ENCODE measurements at regions not wholly inside any gene's neighbourhood (a gene's known extent, or its start where the extent isn't known, plus 50 kb on each side); places are given as distances from the start of the nearest gene placed in this dataset.

DNA sequence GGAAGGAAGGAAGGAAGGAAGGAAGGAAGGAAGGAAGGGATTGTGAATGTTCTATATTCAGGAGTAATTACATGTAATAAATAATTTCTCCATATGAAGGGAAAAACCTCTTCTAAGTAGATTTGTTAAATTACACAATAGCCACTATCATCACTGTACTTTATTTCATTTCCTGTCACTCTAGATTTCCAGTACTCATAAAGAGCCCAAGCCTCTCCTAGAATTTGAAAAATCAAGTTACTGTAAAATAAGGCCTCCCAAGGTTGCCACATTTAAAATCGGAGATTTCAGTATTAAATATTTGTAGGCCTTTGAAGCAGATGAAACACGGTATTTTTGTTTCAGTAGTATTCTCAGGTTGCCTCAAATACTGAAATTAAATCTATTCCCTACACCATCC is 499.0 kb downstream of the CDH10 start:
- no peaks in the 10 kb centered on the region for H3K4me1 ChIP-seq (ENCODE audit: control insufficient read depth in 2 of 3, insufficient read depth in 2 of 3, low read depth in 1 of 3, low read length in 3 of 3)
- DNase-seq (no peak), FAIRE-seq (no peak)
- TF ChIP-seq, protein P1, sequence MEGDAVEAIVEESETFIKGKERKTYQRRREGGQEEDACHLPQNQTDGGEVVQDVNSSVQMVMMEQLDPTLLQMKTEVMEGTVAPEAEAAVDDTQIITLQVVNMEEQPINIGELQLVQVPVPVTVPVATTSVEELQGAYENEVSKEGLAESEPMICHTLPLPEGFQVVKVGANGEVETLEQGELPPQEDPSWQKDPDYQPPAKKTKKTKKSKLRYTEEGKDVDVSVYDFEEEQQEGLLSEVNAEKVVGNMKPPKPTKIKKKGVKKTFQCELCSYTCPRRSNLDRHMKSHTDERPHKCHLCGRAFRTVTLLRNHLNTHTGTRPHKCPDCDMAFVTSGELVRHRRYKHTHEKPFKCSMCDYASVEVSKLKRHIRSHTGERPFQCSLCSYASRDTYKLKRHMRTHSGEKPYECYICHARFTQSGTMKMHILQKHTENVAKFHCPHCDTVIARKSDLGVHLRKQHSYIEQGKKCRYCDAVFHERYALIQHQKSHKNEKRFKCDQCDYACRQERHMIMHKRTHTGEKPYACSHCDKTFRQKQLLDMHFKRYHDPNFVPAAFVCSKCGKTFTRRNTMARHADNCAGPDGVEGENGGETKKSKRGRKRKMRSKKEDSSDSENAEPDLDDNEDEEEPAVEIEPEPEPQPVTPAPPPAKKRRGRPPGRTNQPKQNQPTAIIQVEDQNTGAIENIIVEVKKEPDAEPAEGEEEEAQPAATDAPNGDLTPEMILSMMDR (IDR thresholded peaks at IDR 0.05; ENCODE audit: borderline replicate concordance, extremely low read depth, insufficient read depth), result no peak
- no peaks in the 10 kb centered on the region for H3K9me3 ChIP-seq (ENCODE audit: control insufficient read depth in 2 of 3, insufficient read depth in 1 of 3, low read length in 3 of 3)
- no peaks in the 10 kb centered on the region for H3K36me3 ChIP-seq (ENCODE audit: control insufficient read depth in 2 of 3, insufficient read depth in 3 of 3, low read length in 3 of 3)
- H3K4me3 ChIP-seq (ENCODE audit: low read length in 3 of 3), result no peak overlapping the region
- H3K9ac ChIP-seq (ENCODE audit: low read length in 3 of 3), result no peak overlapping the region
- intact Hi-C loops (cut with DNase I), result no loop called here
- H3K27me3 ChIP-seq (ENCODE audit: control insufficient read depth, insufficient read depth, low read length), result no peaks in the 10 kb centered on the region
- H3K27ac ChIP-seq (ENCODE audit: low read depth in 2 of 2, low read length in 2 of 2), result no peak overlapping the region

DNA sequence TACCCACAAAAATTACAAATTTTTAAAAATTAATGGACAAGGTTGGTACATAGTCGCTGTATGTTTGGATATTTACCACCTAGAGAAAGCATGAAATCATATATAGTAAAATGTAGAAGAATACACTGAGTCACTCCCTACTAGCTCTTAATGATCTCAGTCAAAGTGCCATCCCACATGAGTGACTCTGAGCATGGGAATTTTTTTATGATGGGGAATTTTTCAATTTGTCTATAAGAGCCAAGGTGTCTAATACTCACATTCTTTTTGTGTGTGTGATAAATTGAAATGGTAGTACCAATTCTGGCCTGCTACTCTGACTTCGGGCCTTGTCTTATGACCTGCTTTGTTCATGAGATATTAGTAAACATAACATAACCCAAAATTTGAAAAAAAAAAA is 483.2 kb downstream of the CDH10 start:
- Histone ChIP-seq H3K36me3 (ENCODE audit: control insufficient read depth in 2 of 3, insufficient read depth in 3 of 3, low read length in 3 of 3) (no peaks in the 10 kb centered on the region), H3K27me3 (ENCODE audit: control insufficient read depth, insufficient read depth, low read length) (no peaks in the 10 kb centered on the region), H3K9ac (ENCODE audit: low read length in 3 of 3) (no peak overlapping the region), H3K4me1 (ENCODE audit: control insufficient read depth in 2 of 3, insufficient read depth in 2 of 3, low read depth in 1 of 3, low read length in 3 of 3) (no peaks in the 10 kb centered on the region), H3K4me3 (ENCODE audit: low read length in 3 of 3) (no peak overlapping the region), H3K9me3 (ENCODE audit: control insufficient read depth in 2 of 3, insufficient read depth in 1 of 3, low read length in 3 of 3) (no peaks in the 10 kb centered on the region), H3K27ac (ENCODE audit: low read depth in 2 of 2, low read length in 2 of 2) (no peak overlapping the region)
- FAIRE-seq (no peak), DNase-seq (no peak)
- intact Hi-C loops (cut with DNase I), result no loop called here
- TF ChIP-seq, protein P1 (IDR thresholded peaks at IDR 0.05; ENCODE audit: borderline replicate concordance, extremely low read depth, insufficient read depth), result no peak

DNA sequence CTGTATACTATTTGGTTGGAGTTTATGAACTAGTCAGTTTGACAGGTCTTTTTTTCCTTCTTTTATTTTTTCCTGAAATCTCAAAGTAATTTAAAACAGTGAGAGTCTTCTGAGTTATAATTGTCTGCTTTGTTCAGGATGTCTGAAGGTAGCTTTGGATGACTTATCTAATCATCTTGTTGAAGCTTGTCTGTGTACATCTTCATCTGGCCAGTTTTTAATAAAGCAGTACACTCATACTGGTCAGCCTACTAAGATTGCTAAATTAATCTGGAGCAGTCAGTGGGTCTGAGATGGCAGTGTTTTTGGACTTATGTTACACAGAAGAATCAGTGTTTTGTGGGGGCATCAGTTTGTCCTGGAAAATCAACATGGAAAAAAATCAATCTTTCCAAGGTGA is 482.4 kb downstream of the CDH10 start:
- H3K9ac ChIP-seq (ENCODE audit: low read length in 3 of 3), result no peak overlapping the region
- no peak overlapping the region for H3K4me3 ChIP-seq (ENCODE audit: low read length in 3 of 3)
- intact Hi-C loops (cut with DNase I), result no loop called here
- H3K4me1 ChIP-seq (ENCODE audit: control insufficient read depth in 2 of 3, insufficient read depth in 2 of 3, low read depth in 1 of 3, low read length in 3 of 3), result no peaks in the 10 kb centered on the region
- FAIRE-seq, result no peak
- no peak for DNase-seq
- no peaks in the 10 kb centered on the region for H3K27me3 ChIP-seq (ENCODE audit: control insufficient read depth, insufficient read depth, low read length)
- no peaks in the 10 kb centered on the region for H3K36me3 ChIP-seq (ENCODE audit: control insufficient read depth in 2 of 3, insufficient read depth in 3 of 3, low read length in 3 of 3)
- H3K27ac ChIP-seq (ENCODE audit: low read depth in 2 of 2, low read length in 2 of 2), result no peak overlapping the region
- TF ChIP-seq, protein P1 (IDR thresholded peaks at IDR 0.05; ENCODE audit: borderline replicate concordance, extremely low read depth, insufficient read depth), result no peak
- H3K9me3 ChIP-seq (ENCODE audit: control insufficient read depth in 2 of 3, insufficient read depth in 1 of 3, low read length in 3 of 3), result no peaks in the 10 kb centered on the region

GRCh38 chr5:24163091-24163490 is 481.7 kb downstream of the CDH10 start:
- H3K27me3 ChIP-seq (ENCODE audit: control insufficient read depth, insufficient read depth, low read length), result no peaks in the 10 kb centered on the region
- intact Hi-C loops (cut with DNase I), result no loop called here
- no peak overlapping the region for H3K27ac ChIP-seq (ENCODE audit: low read depth in 2 of 2, low read length in 2 of 2)
- H3K4me1 ChIP-seq (ENCODE audit: control insufficient read depth in 2 of 3, insufficient read depth in 2 of 3, low read depth in 1 of 3, low read length in 3 of 3), result no peaks in the 10 kb centered on the region
- FAIRE-seq, result no peak
- no peak for DNase-seq
- no peaks in the 10 kb centered on the region for H3K9me3 ChIP-seq (ENCODE audit: control insufficient read depth in 2 of 3, insufficient read depth in 1 of 3, low read length in 3 of 3)
- no peaks in the 10 kb centered on the region for H3K36me3 ChIP-seq (ENCODE audit: control insufficient read depth in 2 of 3, insufficient read depth in 3 of 3, low read length in 3 of 3)
- no peak overlapping the region for H3K9ac ChIP-seq (ENCODE audit: low read length in 3 of 3)
- no peak overlapping the region for H3K4me3 ChIP-seq (ENCODE audit: low read length in 3 of 3)
- TF ChIP-seq, protein P1 (IDR thresholded peaks at IDR 0.05; ENCODE audit: borderline replicate concordance, extremely low read depth, insufficient read depth), result no peak
